Glomerular endothelial cell (primary cell): ENCODE measurements at regions not wholly inside any gene's neighbourhood (a gene's known extent, or its start where the extent isn't known, plus 50 kb on each side); places are given as distances from the start of the nearest gene placed in this dataset.
"Not testable (repeated sequence)": the region's sequence is repeated elsewhere in the genome, so short reads cannot be mapped to it uniquely, and the experiment has no call there.

Experiments
- DNase-seq: peaks from one replicate; pipeline ENCODE4 v3.0.0-alpha.2; 2011; ENCODE audit warnings: low read depth, low spot score; ENCODE audit errors: extremely low read depth

- DNase-seq = no peak
These were observed 248.8 kb upstream of the USP24 start for GRCh38 chr1:55463814-55464475.

DNA sequence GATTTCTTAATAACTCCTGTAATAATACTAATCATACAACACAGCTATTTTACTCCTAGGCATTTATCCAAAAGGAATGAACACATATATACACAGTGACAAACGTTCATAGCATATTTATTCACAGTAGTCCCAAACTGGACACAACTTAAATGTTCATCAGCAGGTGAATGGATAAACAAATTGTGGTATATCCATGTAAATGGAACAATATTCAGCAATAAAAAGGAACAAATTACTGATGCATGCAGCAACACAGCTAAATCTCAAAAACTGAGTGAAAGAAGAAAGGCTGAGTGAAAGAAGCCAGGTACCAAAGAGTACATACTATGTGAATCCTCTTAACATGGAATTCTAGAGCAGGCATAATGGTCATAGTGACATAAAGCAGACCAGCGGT lies 242.7 kb upstream of the USP24 start:
- DNase-seq = no peak

GRCh38 chr1:55456971-55457370 lies 241.8 kb upstream of the USP24 start:
- no peak for DNase-seq

- no peak for DNase-seq
These were observed 233.1 kb upstream of the USP24 start for GRCh38 chr1:55448261-55448660.

- DNase-seq = no peak
These were observed 232.3 kb upstream of the USP24 start for GRCh38 chr1:55447488-55447887.

GRCh38 chr1:55446351-55446750 lies 231.2 kb upstream of the USP24 start:
- no peak for DNase-seq

DNA sequence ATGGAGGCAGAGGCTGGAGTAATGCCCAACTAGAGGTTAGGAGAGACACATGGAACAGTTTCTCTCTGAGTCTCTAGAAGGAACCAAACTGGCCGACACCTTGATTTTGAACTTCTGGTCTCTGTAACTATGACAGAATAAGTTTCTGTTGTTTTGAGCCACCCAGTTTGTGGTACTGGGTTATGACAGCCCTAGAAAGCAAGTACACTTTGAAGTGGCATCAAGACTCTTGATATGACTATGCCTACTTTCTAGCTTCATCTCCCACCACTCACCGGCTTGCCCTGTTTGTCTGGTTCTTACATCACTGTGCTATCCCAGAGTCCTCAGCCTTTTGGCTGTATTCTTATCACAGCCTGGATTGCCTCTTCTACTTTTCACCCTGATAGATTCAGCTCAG lies 230.3 kb upstream of the USP24 start:
- no peak for DNase-seq

DNA sequence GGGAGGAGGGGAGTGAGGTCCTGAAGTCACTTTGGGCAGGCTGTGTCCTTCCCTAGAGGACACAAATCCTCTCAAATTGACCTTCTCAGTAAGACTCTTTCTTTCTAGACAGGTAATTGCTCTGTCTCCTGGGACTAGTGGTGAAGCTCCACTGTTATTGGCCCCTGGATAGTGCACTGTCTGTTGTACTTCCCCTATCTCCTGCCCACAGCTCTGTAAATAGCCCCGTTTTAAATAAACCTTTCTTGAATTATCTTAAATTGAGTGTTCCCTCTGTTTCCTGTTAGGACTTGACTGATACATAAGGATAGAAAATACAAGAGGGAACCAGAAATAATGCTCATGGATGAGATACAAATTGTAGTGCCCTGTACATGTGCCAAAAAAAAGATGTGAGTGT lies 229.5 kb upstream of the USP24 start:
- no peak for DNase-seq

DNA sequence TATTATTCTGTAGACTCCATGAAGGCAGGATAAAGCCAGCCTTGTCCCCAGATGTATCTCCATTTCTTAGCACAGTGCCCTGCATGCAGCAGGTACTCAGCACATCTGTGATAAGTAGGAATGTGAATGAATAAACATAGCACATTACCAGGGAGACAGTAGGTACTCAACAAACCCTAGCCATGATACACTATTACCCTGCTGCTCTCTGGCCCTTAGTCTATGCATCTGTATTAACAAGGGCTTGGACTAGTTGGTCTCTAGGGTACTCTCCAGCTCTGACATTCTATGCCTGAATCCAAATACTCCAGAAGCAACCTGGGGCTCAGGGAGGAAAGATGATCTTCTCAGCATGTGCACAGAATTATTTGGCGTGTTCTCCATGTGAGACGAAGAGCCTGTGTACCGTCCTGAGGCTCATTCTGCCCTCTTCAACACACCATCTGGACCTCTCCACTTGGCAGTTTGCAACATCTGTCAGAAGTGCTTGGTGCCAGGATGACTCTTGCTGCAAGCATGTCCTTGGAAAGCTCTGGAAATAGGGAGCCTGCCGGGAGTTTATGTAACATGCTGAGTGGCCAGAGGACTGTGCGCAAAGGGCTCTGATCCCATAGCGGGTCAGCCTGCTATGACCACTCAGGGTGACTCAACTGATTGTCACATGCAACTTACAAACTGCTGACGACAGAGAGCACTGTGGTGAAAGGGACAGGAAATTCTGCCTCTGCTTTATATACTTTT lies 228.2 kb upstream of the USP24 start:
- DNase-seq = no peak

DNA sequence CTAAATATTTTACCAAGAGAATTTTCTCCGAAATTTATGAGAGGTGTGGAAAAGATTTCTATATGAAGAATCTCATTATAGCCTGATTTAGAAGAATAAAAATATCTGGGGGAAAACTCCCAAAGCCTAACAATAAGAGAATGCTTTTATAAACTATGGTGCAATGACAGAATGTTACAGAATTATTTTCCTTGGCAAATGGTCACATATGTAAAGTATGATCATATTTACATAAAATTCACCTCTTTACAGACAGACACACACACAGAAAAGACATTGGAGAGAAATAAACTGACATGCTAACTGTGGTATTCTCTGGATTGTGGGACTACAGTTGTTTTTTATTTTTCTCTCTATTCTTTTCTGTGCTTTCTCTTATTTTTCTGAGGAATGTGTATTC lies 226.3 kb upstream of the USP24 start:
- DNase-seq = no peak

DNA sequence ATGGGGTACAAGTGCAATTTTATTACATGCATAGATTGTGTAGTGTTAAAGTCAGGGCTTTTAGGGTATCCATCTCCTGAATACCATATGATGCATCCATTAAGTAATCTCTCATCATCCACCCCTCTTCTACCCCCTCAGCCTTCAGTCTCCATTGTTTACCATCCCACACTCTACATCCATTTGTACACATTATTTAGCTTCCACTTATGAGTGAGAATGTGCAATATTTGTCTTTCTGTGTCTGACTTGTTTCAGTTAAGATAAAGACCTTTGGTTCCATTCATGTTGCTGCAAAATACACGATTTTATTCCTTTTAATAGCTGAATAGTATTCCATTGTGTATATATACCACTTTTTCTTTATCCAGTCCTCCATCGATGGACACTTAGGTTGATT lies 222.5 kb upstream of the USP24 start:
- DNase-seq = no peak

- DNase-seq = not testable (repeated sequence)
These were observed 215.6 kb upstream of the USP24 start for GRCh38 chr1:55430720-55431119.

DNA sequence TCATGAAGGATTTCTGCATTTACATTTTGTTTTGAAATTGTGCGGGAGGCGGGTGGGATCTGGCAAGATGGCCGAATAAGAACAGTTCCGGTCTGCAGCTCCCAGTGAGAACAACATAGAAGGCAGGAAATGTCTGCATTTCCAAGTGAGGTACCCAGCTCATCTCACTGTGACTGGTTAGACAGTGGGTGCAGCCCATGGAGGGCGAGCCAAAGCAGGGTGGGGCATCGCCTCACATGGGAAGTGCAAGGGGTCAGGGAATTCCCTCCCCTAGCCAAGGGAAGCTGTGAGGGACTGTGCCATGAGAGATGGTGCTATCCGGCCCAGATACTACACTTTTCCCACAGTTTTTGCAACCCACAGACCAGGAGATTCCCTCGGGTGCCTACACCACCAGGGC lies 215.0 kb upstream of the USP24 start:
- not testable (repeated sequence) for DNase-seq

DNA sequence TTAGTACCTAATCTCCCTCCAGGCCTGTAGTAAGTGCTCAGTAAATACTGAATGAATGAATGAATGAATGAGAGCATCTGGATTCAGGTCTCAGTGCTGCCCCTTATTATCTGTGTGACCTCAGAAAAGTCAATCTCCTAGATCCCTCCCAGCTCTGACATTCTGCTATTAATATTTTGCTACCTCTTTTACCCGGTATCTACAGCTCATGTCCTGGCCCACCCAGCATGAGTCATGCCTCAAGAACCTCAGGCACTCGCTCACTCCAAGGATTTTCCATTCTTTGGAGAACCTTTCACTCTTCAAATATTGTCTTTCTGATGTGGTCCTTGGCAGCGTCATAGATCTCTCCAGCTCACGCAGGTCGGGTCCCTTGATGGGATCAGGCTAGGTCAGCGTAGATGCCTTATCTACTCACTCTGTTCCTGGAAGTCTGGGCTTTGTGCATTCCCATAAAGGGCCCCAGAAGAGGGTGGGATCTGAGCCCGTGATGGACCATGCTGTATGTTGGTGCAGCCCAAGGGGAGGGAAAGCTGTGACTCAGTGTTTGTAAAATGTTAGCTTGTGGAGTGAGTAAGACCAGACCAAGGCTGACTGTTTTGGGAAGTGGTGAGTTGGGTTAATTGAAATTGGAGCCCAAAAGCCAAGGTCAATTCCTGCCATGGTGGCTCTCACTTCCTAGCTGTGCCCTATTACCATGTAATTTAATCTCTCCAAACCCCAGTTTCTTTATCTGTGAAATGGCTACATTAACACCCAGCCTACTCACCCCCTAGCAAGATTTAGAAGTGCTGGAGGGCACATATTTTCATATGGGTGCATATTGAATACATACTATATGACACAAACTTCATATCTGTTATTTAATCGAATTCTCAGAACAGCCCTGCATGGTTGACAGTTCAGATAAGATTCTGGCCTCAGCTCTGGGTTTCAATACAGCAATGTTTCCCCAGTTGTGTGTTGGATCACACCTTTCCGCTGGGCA lies 214.1 kb upstream of the USP24 start:
- DNase-seq = peak; percentile 98

DNA sequence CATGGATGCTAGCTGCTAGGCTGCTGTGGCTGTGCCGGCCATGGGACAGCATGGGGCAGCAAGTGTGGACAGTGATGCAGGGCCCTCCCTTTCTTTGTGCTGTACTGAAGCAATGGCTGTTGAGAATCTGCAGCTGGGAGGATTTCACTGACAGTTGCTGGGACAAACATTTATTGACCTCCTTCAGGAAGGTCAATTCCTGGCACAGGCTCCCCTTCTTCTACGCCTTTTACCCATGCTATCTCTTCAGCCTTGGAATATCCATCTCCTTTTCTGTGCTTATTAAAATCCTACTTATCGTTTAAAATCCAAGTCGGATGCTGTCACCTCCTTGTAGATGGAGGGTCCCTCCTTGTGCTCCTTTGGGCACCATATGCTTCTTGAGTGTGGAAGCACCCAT lies 213.1 kb upstream of the USP24 start:
- DNase-seq = no peak

GRCh38 chr1:55427606-55428005 lies 212.4 kb upstream of the USP24 start:
- no peak for DNase-seq

DNA sequence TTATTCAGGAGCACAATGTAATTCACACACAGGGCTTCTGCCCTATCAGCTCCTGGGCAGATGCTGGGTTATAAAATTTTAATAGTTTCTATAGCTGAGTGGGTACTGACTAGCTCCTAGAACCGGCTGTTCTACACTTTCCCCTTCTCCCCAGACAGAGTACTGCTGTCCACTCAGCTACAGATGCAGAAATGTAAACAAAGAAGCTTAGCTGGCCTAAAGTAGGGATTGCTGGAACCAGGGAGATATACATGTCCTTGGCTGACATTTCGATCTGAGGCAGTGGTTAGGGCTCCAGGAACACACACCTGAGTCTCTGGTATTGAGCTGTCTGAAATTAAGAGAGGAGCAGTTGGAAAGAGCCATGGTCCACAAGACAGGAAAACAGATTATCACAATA lies 211.5 kb upstream of the USP24 start:
- no peak for DNase-seq

DNA sequence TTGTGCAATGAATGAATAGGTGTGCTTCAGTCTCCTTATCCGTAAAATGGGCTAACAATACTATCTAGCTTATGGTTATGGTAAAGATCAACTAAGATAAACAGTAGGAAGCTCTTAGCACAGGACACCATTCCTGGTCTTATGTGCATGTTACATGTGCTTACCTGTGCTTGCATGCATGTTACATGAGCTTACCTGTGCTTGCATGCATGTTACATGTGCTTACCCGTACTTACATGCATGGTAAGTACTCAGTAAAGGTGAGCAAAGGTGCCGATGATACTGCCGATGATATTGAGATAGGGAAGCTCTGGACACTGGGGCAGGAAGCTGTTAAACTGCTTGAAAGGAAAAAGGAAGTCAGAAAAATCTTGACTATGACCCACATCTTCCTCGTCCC lies 211.0 kb upstream of the USP24 start:
- DNase-seq = no peak

DNA sequence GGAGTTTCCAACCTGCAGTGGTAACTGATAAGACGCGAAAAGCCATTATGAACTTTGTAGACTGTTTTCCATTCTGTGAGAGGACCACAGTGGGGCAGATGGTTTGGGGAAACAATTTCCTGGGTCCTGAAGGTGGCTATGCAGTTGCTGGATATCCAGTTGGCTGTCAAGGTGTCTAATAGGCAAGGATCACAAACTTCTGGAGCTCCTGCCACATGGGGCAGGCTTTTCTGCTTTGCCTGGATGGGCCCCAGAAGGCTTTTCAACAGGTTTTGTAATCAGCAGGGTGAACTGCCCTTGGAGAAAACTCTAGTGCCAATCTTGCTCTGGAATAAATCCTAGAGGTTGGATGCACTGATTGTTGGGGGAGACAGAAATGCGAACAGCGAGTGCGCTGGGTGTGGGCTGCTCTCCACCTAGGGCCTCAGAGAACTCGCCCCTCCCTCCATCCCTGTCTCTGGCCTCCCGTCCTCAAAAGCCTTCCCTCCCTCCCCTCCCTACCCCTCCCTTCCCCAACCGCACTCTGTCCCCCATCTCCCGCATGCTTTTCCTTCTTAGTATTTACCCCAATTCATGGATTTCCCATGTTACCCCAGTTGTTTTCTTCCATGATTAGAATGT lies 210.3 kb upstream of the USP24 start:
- DNase-seq = no peak

GRCh38 chr1:55423376-55423775 lies 208.2 kb upstream of the USP24 start:
- no peak for DNase-seq
